ENCODE measurements at regions not wholly inside any gene's neighbourhood (a gene's known extent, or its start where the extent isn't known, plus 50 kb on each side); places are given as distances from the start of the nearest gene placed in this dataset.
A peak's percentile ranks its signal among the peaks of the same experiment; 100 is the strongest.

GRCh38 chr4:141465171-141465570 is 171.2 kb upstream of the IL15 start (continued):
- TF ChIP-seq ZFP41 (CRISPR knock-in tag; IDR thresholded peaks at IDR 0.05; ENCODE audit: borderline replicate concordance) (no peak), CEBPZ (IDR thresholded peaks at IDR 0.05; ENCODE audit: low read length) (no peak), ZNF207 (IDR thresholded peaks at IDR 0.05; ENCODE audit: borderline replicate concordance) (no peak), IKZF5 (CRISPR knock-in tag; IDR thresholded peaks at IDR 0.05) (no peak)

- Histone ChIP-seq H3K27me3 (ENCODE audit: control insufficient read depth in 1 of 2, insufficient read depth in 2 of 2, low read length in 2 of 2) (no peaks in the 10 kb centered on the region), H3K4me1 (ENCODE audit: insufficient read depth, low read length) (no peaks in the 10 kb centered on the region), H2AFZ (ENCODE audit: low read length) (no peak overlapping the region), H3K9ac (ENCODE audit: insufficient read depth, low read depth, low read length) (no peak overlapping the region), H4K20me1 (ENCODE audit: insufficient read depth, low read length) (no peaks in the 10 kb centered on the region), H3K36me3 (replicated peaks in 1 of 2; ENCODE audit: control insufficient read depth in 1 of 2, insufficient read depth in 2 of 2, low read length in 2 of 2) (no peaks in the 10 kb centered on the region), H3K9me3 (ENCODE audit: low read length) (peaks cover 40% of the 10 kb centered on the region), H3K79me2 (ENCODE audit: insufficient read depth, low read length) (no peaks in the 10 kb centered on the region), H3K4me2 (ENCODE audit: low read depth, low read length) (no peak overlapping the region), H3K4me3 (replicated peaks in 1 of 3; ENCODE audit: insufficient read depth in 1 of 3, low read depth in 2 of 3, low read length in 3 of 3) (no peak overlapping the region), H3K27ac (ENCODE audit: extremely low read length, insufficient read depth, low read length) (no peak overlapping the region)
- ChIA-PET POLR2A (no interaction called here), CTCF (ENCODE audit: low intra/inter-chr PET ratio, low total read pairs) (no interaction called here)
- BruUV-seq (replicated peaks) = no TSS peak
- in situ Hi-C loops (cut with HindIII; ENCODE audit: extremely low pct_ligation_motif_present, low pct_unique_long_range_greater_than_20kb) (no loop called here), intact Hi-C loops (cut with micrococcal nuclease; ENCODE audit: unreplicated experiment) (no loop called here)
- 0% methylated on average over 2 of the region's 2 CpGs for WGBS (ENCODE audit: low lambda C conversion rate)
- DNase-seq (ENCODE audit: low spot score) (no peak), FAIRE-seq (no peak), ATAC-seq (no peak)
- TF ChIP-seq CREB1 (IDR thresholded peaks at IDR 0.05) (0 out of 2 replicates have a peak, but pooled peaks have one; percentile 19), CREB1 (CRISPR knock-in tag; IDR thresholded peaks at IDR 0.05) (no peak), ZNF7 (CRISPR knock-in tag; IDR thresholded peaks at IDR 0.05) (no peak), SIN3A (IDR thresholded peaks at IDR 0.05; ENCODE audit: borderline replicate concordance, low read depth, low read length) (no peak), SMAD1 (CRISPR knock-in tag; IDR thresholded peaks at IDR 0.05; ENCODE audit: borderline replicate concordance, low read depth) (no peak)
These were observed 169.2 kb upstream of the IL15 start for GRCh38 chr4:141467225-141467624.
